ENCODE measurements at regions not wholly inside any gene's neighbourhood (a gene's known extent, or its start where the extent isn't known, plus 50 kb on each side); places are given as distances from the start of the nearest gene placed in this dataset.

- TF ChIP-seq CTCF (IDR thresholded peaks at IDR 0.05; ENCODE audit: low read depth, low read length, poor library complexity, severe bottlenecking) (no peak), EZH2phosphoT487 (IDR thresholded peaks at IDR 0.05; ENCODE audit: borderline replicate concordance, low read length) (no peak)
These were observed 323.1 kb upstream of the KITLG start for GRCh38 chr12:88903333-88903732.

All from DOHH2 (cell line).